Right atrium auricular region (tissue), 2 donors: ENCODE measurements at regions not wholly inside any gene's neighbourhood (a gene's known extent, or its start where the extent isn't known, plus 50 kb on each side); places are given as distances from the start of the nearest gene placed in this dataset.

Experiments used
- DNase-seq: peaks from one replicate; pipeline ENCODE4 v3.0.0-alpha.2; 2019; ENCODE audit warnings: low spot score
- H3K27ac ChIP-seq, 2 donors: fragments of 200-600 bp; sonication (generic); 1 replicate in 1 of 2; 2 replicates in 1 of 2; pipeline ENCODE4 v1.5.1; 2016 to 2019
- H3K27me3 ChIP-seq, 2 donors: fragments of 200-600 bp; sonication (generic); one replicate each; pipeline versions ENCODE4 v1.5.1 to v1.6.0; 2017 to 2019
- H3K36me3 ChIP-seq: fragments of 200-600 bp; sonication (generic); one replicate; pipeline ENCODE4 v1.5.1; 2016
- H3K4me1 ChIP-seq, 2 donors: fragments of 200-600 bp; sonication (generic); one replicate each; pipeline versions ENCODE4 v1.5.1 to v1.6.0; 2017 to 2019
- H3K4me3 ChIP-seq, 2 donors: fragments of 200-600 bp; sonication (generic); 1 replicate in 1 of 2; 2 replicates in 1 of 2; pipeline ENCODE4 v1.5.1; 2017 to 2019; ENCODE audit warnings: mild to moderate bottlenecking in 1 of 2, moderate library complexity in 1 of 2
- H3K9me3 ChIP-seq, 2 donors: fragments of 200-600 bp; sonication (generic); one replicate each; pipeline ENCODE4 v1.5.1; 2019
- CTCF ChIP-seq, 2 donors: fragments of 200-600 bp; sonication (generic); IDR thresholded peaks; one replicate each; pipeline ENCODE4 v1.5.1; 2019; ENCODE audit warnings: antibody characterized with exemption in 2 of 2

DNA sequence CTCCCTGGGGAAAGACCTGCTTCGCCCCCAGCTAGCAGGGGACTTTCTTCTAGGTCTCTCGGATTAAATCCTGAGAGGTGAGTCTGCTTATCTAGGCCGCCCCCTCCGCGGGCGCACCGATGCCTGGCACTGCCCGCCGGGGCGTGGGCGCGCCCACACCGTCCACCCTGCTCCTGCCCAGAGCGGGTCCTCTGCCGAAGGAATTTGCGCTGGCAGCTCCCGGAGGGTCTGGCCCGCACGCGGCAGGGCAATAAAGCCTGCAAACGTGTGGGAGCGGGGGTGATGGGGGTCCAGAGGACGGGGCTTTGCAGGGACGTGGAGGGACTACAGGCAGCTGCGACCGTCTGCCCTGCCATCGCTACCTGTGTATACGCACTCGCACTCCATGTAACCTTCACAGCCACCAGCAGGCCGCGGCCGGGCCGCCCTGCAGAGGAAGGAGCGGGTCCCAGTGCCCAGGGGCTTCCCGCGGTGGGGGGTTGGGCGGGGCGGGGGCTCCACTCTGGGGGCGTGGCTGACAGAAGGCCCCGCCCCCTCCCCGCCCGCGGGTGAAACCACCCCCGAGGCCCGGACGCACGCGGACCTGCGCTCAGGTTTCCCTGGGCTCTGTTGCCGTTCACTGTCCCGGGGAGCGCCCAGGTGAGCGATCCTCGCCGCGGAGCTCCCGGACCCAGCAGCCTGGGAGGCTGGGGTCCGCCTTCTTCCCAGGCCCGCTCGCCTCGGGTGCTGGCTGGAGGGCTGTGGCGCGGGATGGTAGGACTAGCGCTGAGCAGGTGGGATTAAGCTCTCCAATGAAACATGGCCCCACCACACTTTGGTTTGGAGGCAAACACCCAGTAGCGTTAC, 174.5 kb upstream of the HS6ST1 start:
- Histone ChIP-seq H3K36me3 (no peaks in the 10 kb centered on the region), H3K4me3 (no peak overlapping the region), H3K27me3 (no peaks in the 10 kb centered on the region), H3K4me1 (peaks cover 0 to 21% of the 10 kb centered on the region in 2 donors), H3K27ac (no peak overlapping the region), H3K9me3 (no peaks in the 10 kb centered on the region)
- peak; percentile 28 for DNase-seq
- no peak for TF ChIP-seq CTCF (IDR thresholded peaks at IDR 0.05)

GRCh38 chr2:128493880-128494279, 175.2 kb upstream of the HS6ST1 start:
- Histone ChIP-seq H3K4me3 (no peak overlapping the region), H3K4me1 (peaks cover 0 to 21% of the 10 kb centered on the region in 2 donors), H3K36me3 (no peaks in the 10 kb centered on the region), H3K27me3 (no peaks in the 10 kb centered on the region), H3K9me3 (no peaks in the 10 kb centered on the region), H3K27ac (peak overlapping the region in 1 of 2 donors; percentile 8)
- DNase-seq: peak; percentile 26
- no peak for TF ChIP-seq CTCF (IDR thresholded peaks at IDR 0.05)

GRCh38 chr2:128494307-128494639, 175.6 kb upstream of the HS6ST1 start:
- TF ChIP-seq CTCF (IDR thresholded peaks at IDR 0.05): no peak
- Histone ChIP-seq H3K27me3 (no peaks in the 10 kb centered on the region), H3K36me3 (no peaks in the 10 kb centered on the region), H3K4me3 (no peak overlapping the region), H3K9me3 (no peaks in the 10 kb centered on the region), H3K4me1 (peaks cover 0 to 21% of the 10 kb centered on the region in 2 donors), H3K27ac (peak overlapping the region; percentile 8 to 53)
- peak; percentile 57 for DNase-seq

- no peaks in the 10 kb centered on the region for H3K27me3 ChIP-seq
- no peaks in the 10 kb centered on the region for H3K9me3 ChIP-seq
- H3K4me1 ChIP-seq: peaks cover 0 to 21% of the 10 kb centered on the region in 2 donors
- DNase-seq: peak; percentile 53
- no peaks in the 10 kb centered on the region for H3K36me3 ChIP-seq
- no peak overlapping the region for H3K4me3 ChIP-seq
- no peak for TF ChIP-seq CTCF (IDR thresholded peaks at IDR 0.05)
- peak overlapping the region; percentile 46 to 53 for H3K27ac ChIP-seq
Measured at GRCh38 chr2:128494640-128495321, 176.1 kb upstream of the HS6ST1 start.

- Histone ChIP-seq H3K27ac (no peak overlapping the region), H3K4me1 (peaks cover 0 to 21% of the 10 kb centered on the region in 2 donors), H3K36me3 (no peaks in the 10 kb centered on the region), H3K27me3 (no peaks in the 10 kb centered on the region), H3K9me3 (no peaks in the 10 kb centered on the region), H3K4me3 (no peak overlapping the region)
- peak; percentile 21 for DNase-seq
- no peak for TF ChIP-seq CTCF (IDR thresholded peaks at IDR 0.05)
Measured at GRCh38 chr2:128495996-128496547, 177.4 kb upstream of the HS6ST1 start.
